Thyroid gland (tissue), 4 donors: ENCODE measurements at regions not wholly inside any gene's neighbourhood (a gene's known extent, or its start where the extent isn't known, plus 50 kb on each side); places are given as distances from the start of the nearest gene placed in this dataset.

ENCODE experiments used
- POLR2A ChIP-seq, 2 donors: fragments of 450-650 bp; IDR thresholded peaks; one replicate each; pipeline ENCODE4 v1.6.1; 2017; ENCODE audit warnings: antibody characterized with exemption in 2 of 2, mild to moderate bottlenecking in 2 of 2, moderate library complexity in 1 of 2
- TF ChIP-seq, protein P1 (sequence below), 6 experiments: fragments of 200-600 bp in 3 of 6; fragments of 450-650 bp in 3 of 6; sonication (generic) in 3 of 6; IDR thresholded peaks; one replicate each; pipeline ENCODE4 v1.5.1; 2016 to 2019; ENCODE audit warnings: antibody characterized with exemption in 6 of 6, mild to moderate bottlenecking in 2 of 6, inconsistent platforms in 1 of 6, moderate library complexity in 1 of 6

DNA sequence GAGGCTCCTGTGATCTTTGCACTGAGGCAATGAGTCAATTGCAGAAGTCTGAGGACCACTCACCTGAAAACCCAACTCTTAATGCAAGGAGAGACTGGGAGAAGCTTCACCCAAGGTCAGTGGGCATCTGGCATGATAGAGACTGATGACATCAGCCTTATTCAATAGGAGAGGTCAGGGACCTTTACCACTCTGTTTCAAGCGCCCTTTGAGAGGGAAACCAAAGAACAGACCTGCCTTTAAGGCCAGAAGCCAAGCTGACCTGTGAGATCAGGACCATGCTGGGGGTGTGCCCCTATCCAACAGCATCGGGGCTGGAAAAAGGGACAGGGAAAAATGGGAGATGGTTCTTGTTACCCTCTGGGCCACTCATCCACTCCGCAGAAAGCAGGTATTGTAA is 83.3 kb upstream of the FOXN3 start:
- TF ChIP-seq POLR2A (IDR thresholded peaks at IDR 0.05) = no peak
- TF ChIP-seq, protein P1, sequence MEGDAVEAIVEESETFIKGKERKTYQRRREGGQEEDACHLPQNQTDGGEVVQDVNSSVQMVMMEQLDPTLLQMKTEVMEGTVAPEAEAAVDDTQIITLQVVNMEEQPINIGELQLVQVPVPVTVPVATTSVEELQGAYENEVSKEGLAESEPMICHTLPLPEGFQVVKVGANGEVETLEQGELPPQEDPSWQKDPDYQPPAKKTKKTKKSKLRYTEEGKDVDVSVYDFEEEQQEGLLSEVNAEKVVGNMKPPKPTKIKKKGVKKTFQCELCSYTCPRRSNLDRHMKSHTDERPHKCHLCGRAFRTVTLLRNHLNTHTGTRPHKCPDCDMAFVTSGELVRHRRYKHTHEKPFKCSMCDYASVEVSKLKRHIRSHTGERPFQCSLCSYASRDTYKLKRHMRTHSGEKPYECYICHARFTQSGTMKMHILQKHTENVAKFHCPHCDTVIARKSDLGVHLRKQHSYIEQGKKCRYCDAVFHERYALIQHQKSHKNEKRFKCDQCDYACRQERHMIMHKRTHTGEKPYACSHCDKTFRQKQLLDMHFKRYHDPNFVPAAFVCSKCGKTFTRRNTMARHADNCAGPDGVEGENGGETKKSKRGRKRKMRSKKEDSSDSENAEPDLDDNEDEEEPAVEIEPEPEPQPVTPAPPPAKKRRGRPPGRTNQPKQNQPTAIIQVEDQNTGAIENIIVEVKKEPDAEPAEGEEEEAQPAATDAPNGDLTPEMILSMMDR (IDR thresholded peaks at IDR 0.05) = no peak
